GM18508 (cell line): ENCODE measurements at regions not wholly inside any gene's neighbourhood (a gene's known extent, or its start where the extent isn't known, plus 50 kb on each side); places are given as distances from the start of the nearest gene placed in this dataset.

Source experiments
- ATAC-seq: cut with Tn5 transposase; IDR thresholded peaks from one replicate; pipeline ENCODE4 v1.9.1; 2021; ENCODE audit warnings: moderate number of reproducible peaks; ENCODE audit not compliant: insufficient read depth, unreplicated experiment

DNA sequence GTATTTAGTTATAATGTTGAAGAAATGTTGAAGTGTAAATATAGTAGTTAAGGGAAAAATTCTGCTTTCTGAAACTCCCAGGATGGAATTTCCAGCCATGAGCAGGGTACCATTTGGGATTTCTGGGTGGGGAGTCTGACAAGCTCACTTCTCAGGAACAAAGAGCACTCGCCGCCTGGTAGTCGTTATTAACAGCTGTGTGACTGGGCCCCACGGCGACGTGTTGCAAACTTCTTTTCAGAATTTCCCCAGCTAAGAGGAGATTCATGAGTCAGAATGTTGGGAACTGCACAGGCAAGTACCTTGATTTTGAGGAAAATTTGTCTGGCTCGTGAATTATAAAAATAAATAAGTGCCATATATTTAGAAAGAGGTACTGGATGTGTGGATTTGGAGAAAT, 103.7 kb downstream of the LACC1 start:
- no peak for ATAC-seq

DNA sequence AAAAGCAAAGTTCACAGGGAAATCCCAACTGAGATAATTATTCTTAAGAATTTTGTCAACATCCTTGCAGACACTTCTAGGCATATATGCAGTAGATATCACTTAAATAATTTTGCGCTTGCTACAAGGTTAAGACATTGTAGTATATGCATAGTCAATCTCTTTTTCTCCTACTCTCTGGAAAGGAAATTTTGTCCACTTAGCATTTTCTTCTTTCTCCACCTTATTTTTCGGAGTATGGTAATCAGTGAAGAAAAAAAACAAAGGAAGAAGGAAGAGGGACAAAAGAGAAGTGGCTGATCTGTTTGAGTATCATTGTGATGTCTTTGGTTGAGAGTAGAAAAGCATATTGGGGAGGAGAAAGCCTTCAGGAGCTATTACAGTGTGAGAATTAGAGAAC, 104.6 kb downstream of the LACC1 start:
- ATAC-seq = no peak

DNA sequence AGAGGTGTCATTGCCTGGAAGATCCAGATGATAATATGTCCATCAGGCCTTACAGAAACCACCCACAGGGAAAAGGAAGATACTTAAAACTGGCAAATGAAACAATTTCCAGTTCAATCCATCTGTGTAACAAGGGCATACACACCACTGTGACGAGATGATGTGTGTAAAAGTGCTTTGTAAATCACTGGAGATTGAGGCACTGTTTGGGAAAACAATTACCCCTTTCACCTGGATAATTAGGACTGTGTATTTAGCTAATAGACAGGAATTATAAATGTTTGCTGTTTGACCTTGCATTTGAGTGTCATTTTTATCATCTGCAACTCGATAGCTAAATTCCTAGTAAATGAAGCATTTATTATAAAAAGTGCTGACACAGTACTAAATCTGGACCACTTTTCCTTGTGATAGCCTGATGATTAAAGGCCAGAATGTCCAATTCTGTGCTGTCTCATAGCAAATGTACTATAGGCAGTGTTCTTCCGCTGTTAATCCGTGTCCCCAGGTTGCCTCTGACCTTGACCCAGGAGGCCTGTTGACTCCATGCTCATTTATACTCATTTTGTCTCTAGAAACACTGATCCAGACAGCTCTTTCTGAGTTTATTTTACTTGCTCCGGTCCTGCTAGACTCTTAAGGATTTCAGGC, 105.8 kb downstream of the LACC1 start:
- ATAC-seq = no peak

DNA sequence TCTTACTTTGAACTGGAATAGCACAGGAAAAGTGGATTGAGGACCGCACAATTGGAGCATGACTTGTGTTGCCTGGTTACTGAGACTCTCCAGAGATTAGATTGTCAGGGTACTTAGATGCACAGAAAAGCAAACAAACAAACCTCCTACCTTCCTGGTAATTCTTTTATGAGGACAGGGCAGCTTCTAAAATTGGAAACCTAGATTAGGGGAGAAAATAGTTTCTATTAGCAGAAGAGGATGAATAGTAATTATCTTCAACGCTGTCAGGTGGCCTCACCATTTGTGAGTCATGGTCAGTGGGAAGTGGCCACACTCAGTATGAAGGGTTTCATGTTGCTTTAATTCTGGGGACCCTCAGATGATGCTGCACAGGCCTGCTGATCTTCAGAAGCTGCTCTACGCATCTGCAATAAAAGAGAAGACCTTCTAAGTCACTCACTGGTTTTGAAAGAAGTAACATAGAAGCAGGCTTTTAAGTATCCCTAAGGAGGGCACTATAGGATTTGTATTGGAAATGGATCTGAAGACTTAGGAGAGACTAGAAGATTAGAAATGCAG, 106.8 kb downstream of the LACC1 start:
- ATAC-seq = no peak

DNA sequence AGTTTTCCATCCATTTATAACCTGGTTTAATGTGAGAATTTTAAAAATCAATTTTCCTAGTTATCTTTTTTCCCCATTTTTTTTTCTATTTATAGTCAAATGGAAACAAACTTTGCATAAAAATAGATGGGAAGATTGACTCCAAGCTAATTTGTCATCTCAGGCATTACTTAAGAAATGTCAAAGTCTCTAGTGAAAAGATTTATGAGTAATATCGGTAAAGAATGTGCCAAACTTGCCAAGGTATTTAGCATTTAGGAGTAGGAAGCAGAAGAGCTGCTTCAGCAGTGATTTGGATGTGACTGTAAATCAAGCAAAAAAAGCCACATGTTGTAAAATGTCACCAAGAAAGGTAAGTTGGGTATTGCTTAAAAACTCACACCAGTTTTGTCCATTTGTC, 108.6 kb downstream of the LACC1 start:
- no peak for ATAC-seq

DNA sequence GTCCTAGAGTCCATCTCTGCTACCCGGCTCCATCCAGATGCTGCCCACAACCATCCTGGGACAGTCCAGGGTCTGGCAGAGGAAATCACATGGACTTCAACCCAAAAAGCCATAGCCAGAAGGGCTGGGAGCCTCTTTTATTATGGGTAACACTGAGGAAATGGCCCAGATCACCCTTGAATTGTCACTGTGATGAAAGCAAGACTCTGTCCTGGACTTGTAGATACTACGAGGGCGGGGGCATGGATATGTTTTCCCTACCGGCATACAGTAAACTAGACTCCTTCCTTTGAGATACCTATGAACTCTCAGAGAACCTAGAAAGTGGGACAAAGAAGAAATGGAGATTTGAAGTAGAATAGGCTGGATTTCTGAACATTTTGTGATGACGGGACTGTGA, 110.3 kb downstream of the LACC1 start:
- ATAC-seq = no peak

DNA sequence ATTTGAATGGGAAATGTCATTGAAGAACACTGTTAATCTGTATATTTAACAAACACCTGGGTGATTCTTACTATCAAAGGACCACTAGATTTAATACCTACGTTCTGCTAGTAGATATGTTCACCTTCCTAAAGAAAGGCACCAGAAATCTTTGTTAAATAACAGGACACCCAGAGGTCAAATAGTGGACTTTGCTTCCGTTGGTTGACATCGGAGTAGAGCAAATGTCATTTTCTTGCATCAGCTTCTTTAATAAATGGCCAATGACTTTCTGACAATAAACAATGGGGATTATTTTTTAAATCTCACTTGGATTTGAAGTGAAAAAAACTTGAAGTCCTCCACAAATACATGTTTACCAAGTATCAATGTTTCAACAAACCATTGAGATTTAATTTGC, 111.1 kb downstream of the LACC1 start:
- ATAC-seq = no peak

DNA sequence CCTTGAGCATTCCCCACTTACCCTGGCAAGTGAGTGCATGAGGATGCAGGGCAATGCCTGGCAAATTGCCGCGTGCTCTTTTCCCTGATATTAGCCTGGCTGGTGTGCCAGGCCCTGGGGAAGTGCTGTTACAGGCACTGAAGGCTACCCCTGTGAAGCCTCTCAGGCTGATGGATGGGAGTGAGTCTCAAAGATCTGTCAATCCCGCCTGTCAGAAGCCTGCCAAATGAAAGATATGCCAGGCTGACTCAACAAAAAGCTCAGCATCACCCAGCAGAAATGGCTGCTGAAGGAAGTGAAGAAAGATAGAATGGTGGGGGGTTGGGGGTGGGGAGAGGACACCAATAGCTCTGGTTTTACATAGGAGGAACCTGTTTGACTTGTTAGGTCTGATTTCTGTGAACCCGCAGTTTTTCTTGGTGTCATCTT, 112.1 kb downstream of the LACC1 start:
- no peak for ATAC-seq

DNA sequence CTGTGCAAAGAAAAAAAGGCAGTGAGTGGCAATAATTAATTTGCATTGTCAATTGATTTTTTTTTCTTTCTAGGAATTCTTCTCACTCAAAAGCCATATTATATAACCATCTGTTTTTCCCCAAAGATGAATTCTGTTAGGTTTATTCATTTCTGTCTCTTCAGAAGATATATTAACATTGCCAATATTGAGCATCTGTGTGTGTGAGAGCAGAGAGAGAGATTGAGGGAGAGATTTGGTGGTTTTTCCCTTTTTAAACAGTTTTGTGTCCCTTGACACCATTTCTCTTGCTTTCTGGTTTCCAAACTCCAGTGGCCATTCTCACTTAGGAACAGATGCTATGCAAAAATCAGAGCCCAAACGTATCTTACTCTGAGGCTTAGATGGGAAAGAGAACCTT, 112.5 kb downstream of the LACC1 start:
- no peak for ATAC-seq

DNA sequence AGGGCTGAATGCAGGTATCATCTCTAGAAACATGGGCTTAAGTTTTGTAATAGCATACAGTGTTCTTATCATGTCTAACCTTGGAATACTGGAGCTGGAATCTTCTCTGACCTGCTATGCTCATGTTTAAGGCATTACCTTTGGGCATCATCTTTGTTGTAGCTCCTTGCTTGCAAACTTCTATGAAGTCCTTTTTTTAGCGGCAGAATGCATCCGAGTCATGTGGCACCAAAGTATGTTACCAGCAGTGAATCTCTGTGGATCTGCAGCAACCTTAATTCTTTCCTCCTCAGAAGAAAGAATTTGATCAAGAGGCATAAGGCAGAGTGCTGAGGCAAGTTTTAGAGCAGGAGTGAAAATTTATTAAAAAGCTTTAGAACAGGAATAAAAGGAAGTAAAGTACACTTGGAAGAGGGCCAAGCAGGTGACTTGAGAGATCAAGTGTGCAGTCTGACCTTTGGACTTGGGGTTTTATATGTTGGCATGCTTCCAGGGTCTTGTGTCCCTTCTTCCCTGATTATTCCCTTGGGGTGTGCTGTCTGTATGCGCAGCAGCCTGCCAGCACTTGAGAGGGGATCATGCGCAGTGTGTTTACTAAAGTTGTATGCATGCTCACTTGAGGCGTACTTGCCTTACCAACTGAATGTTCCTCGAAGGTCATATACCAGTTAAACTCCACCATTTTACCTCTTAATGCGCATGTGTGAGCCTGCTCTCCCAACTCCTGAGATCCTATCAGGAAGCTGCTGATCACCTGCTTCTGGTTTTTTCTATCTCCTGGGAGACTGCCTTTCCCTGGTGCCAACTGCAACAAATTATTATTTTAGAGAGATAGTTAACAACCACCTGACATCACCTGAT, 115.5 kb downstream of the LACC1 start:
- no peak for ATAC-seq

DNA sequence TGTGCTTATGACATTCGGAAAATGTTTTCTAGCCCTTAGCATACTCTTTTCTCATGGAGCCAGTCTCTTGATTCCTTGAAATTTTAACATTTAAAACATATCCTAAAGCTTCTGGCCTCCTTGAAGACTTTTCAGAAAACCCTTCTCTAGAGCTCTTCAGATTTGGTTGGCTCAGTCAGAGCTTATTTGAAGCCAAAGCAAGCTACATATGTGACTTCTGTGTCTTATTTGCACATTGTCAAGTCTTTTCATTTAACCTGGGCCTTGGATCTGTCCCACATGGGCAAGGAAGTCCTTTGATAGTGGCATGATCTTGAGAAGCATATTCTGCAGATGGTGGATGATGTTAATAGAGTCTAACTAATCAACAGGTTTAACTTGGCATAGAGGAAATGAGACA, 116.5 kb downstream of the LACC1 start:
- ATAC-seq = no peak

DNA sequence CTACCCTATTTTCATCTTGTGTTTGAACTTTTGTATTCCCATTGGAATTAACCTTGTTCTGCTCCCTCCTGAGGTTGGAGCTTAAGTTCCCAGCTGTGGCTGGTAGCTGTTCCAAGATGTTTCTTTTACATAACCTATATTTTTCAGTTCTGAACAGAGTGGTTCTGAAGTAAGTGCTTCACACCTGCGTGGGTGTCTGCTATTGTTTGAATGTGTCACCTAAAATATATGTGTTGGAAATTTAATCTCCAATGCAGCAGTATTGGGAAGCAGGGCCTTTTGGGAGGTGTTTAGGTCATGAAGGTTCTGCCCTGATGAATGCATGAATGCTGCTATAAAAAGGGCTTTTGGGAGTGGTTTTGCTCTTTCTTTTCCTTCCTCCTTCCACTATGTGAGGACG, 123.8 kb downstream of the LACC1 start:
- ATAC-seq = no peak

DNA sequence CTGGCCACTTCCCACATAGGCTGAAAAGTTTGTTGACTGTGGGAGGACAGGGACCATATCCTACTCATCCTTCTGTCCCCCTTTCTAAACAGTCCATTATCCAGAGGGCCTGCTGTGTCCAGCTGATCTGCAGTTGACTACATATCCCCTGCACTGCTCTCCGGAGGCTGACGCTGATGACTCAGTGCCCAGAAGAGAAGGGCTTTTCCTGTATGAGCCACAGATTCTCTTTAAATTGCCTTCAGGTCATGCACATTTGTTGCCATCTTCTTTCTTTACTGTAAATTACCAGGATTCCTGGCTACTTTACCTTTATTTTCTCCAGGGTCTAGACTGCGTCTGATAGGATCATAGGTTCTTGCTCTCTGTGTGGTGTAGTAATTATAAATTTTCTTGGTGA, 125.2 kb downstream of the LACC1 start:
- ATAC-seq = no peak

DNA sequence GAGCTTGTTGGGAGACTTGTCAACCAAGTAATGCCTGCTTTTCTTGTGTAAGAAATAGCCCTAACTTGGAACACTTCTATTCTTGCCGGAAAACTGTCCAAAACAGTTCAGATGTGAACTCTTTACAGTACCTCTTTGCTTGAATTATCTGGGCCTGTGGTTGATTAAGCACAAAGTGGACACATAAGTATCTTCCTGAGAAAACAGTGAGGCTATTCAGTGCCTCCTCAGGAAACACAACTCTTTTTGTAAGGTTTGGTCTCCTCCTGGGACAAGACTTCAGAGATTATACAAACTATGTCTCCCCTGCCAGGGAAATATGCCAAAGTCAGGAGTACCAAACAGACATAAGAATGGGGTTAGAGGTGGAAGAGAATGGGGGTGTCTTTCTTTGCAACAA, 127.7 kb downstream of the LACC1 start:
- no peak for ATAC-seq

DNA sequence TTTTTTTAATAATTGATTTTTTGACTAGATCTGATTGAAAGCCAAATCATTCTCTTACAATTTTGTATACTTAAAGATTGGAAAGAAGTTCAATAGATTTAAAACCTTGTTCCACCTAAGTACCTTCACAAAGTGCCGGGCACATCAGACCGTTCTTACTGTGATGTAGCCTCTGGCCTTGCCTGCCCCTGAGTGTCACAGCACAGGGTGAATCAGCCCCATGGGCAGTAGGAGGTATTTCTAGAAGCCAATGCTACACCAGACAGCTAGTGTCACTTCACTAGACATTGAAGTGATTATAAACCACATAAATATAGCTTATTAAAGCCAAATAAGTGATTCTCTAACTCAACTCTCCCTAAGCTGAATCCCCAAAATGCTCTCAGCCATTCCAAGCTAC, 131.3 kb downstream of the LACC1 start:
- no peak for ATAC-seq

DNA sequence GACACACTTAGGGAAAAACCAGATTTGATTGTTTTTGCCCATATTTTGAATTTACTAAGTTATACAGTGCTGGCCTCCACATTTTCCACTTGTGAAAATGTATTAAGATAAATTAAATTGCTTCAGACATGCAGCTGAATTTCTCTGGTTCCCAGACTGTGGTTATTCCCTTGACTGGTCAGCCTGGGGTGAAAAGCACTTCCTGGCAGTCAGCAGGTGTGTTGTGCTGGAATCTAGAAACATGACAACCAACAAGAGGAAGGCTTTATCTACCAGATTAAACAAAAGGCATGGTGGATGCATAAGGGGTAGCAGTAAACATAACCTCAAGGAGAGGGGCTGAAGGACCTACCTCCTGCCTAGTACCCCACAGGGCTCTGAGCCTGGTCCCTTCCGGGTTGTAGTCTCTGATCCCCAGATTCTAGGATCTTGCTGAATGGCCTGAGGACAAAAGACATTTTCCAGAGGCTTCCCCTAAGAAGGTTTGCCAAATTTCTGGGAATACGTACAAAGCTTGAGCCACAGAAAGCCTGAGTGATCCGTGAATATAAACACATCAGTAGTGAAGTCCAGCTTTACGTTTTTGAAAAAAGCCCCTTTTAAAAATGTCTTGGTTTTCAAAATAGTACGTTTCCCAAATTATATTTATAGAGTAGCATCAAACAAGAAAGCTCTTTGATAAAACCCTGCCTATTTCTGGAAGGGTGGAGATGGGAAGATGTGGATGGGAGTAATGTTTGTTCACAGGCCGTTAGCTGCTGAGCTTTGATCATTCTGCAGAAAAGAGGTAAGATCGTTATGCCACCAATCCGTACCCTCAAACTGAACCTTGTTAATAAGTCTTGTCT, 133.4 kb downstream of the LACC1 start:
- no peak for ATAC-seq

DNA sequence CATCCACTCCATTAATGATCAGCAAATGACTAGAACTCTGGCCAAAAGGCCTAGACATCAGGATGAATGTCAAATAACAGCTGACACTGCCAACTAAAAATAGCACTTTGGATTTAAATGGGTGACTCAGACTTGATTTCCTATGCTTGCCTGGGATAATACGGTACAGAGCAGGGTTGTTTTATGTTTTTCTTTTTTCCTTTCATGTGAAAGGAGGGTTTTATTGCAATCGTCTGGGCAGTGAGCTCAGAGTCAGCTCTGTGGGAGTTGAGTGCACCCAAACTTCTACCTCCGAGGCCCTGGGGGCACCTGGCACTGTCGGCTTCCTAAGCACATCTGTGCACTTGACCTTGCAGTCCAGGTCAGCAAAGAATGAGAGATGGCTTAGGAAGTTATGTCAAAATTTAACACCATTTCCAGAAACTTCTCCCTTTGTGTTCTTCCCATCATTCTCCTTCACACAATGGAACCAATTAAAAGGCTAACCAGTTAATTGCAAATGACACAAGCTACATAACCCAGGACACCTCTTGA, 134.1 kb downstream of the LACC1 start:
- ATAC-seq = no peak

DNA sequence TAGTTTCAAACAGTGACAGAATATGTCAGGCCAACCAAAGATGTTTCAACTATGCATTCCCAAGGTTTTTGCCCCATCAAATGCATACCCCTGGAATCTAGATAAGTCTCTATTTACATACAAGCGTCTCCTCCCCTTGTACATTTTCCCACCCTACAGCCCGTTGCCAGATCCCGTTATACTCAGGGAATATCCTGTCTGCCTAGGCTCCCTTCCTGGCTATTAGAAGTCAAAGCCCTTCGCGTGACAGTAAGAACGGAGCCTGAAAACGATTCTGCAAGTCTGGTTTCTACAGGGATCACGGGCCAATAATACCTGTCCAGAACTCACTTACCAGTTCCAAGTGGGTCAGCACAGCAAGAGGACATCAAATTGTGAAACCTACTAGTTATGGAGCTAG, 134.8 kb downstream of the LACC1 start:
- ATAC-seq = no peak

DNA sequence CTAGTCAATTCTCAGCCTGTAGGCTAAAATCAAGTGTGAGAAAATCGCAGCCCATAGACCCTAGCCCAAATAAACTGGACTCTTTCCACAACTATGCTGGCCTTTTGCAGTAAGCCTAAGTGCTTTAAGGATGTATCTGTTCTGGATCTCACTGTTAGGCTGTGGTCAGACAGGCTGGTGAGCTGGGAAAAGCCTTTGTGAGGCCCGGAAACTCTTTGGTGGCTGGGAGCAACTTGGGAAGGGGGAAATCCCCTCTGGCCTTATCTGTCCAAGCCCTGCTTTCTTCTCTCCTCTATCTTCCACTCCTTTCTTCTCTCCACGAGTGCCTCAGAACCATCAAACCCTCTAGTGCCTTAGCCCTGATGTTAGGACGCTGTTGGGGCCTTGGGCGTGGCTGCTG, 135.4 kb downstream of the LACC1 start:
- ATAC-seq = no peak

DNA sequence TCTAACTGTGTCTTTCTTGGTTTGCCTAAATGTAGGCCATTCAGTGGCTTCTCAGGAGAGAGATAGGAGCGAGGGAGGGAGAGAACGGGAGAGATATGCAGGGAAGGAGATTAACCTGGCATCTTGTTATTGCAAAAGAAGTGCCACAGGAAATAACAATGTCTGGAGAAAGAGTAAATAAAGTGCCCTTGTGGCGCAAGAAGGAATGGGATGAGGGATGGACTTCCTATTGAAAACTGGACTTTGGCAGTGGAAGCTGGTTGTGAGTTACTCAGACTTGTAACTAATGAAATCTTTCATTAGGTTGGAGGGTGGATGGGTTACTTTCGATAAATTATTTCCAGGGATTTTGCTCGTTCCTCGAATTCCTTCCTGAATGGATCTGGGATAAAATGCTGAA, 136.1 kb downstream of the LACC1 start:
- no peak for ATAC-seq
